Panc1 (cell line): ENCODE measurements at regions not wholly inside any gene's neighbourhood (a gene's known extent, or its start where the extent isn't known, plus 50 kb on each side); places are given as distances from the start of the nearest gene placed in this dataset.
"Not testable (repeated sequence)": the region's sequence is repeated elsewhere in the genome, so short reads cannot be mapped to it uniquely, and the experiment has no call there.

Source experiments
- ATAC-seq: fragments of 200-7000 bp; cut with Tn5 transposase; 2 replicates; pipeline ENCODE4 v1.9.1; 2020; ENCODE audit warnings: mild to moderate bottlenecking, moderate library complexity
- BruUV-seq: library from RNA; stranded (reverse); fragments of 400-500 nt; replicated peaks from 2 replicates; lab custom pipeline; 2021; lab: Mats Ljungman, UMichigan
- CTCF ChIA-PET: fragments of 300-600 bp; sonication (Branson Sonifier 250); formaldehyde crosslinking; loops from one replicate; lab custom pipeline; 2022; ENCODE audit warnings: antibody characterized with exemption; lab: Charles Lee
- POLR2A ChIA-PET: fragments of 300-600 bp; sonication (Branson Sonifier 250); formaldehyde crosslinking; loops from one replicate; lab custom pipeline; 2022; ENCODE audit warnings: antibody characterized with exemption; lab: Charles Lee
- DNase-seq: peaks from one replicate; pipeline ENCODE4 v3.0.0-alpha.2; 2010; ENCODE audit warnings: low read depth, low spot score
- H3K27ac ChIP-seq: 2 replicates; pipeline ENCODE4 v1.5.1; 2011; ENCODE audit warnings: mild to moderate bottlenecking, low read length, inconsistent platforms
- H3K27me3 ChIP-seq: fragments of 200-500 bp; sonication (Bioruptor generic); 2 replicates; pipeline ENCODE4 v1.6.0; 2014; ENCODE audit warnings: low read length, inconsistent platforms; ENCODE audit not compliant: control insufficient read depth, insufficient read depth
- H3K36me3 ChIP-seq: fragments of 200-500 bp; sonication (Bioruptor generic); 2 replicates; pipeline ENCODE4 v1.5.1; 2014; ENCODE audit warnings: inconsistent platforms, mild to moderate bottlenecking, low read length, moderate library complexity; ENCODE audit not compliant: control insufficient read depth, insufficient read depth
- H3K4me1 ChIP-seq: 2 replicates; pipeline ENCODE4 v1.5.1; 2011; ENCODE audit warnings: inconsistent platforms, mild to moderate bottlenecking, low read length, moderate library complexity; ENCODE audit not compliant: control insufficient read depth, insufficient read depth
- H3K4me3 ChIP-seq, 2 experiments: 2 replicates each; pipeline ENCODE4 v1.5.1; 2011 to 2012; ENCODE audit warnings: low read depth in 2 of 2, low read length in 2 of 2, mild to moderate bottlenecking in 2 of 2, inconsistent platforms in 1 of 2, moderate library complexity in 1 of 2
- H3K9me3 ChIP-seq: fragments of 200-500 bp; sonication (Bioruptor generic); 2 replicates; pipeline ENCODE4 v1.5.1; 2014; ENCODE audit warnings: low read depth, mild to moderate bottlenecking, inconsistent platforms, low read length, moderate library complexity; ENCODE audit not compliant: control insufficient read depth, insufficient read depth
- CTCF ChIP-seq: fragments of 450-650 bp; IDR thresholded peaks from 2 replicates; pipeline ENCODE4 v1.5.1; 2017; ENCODE audit warnings: mild to moderate bottlenecking
- POLR2AphosphoS5 ChIP-seq: IDR thresholded peaks from 2 replicates; pipeline ENCODE4 v1.6.1; 2012; ENCODE audit warnings: mild to moderate bottlenecking, low read depth, low read length, moderate library complexity
- SIN3A ChIP-seq: IDR thresholded peaks from 2 replicates; pipeline ENCODE4 v1.6.1; 2012; ENCODE audit warnings: low read depth, mild to moderate bottlenecking, low read length, moderate library complexity, borderline replicate concordance; ENCODE audit not compliant: insufficient read depth
- TCF7L2 ChIP-seq: IDR thresholded peaks from 2 replicates; pipeline ENCODE4 v1.6.1; 2011; ENCODE audit warnings: mild to moderate bottlenecking, low read depth, low read length, inconsistent platforms
- in situ Hi-C: cut with HindIII; loops from 2 replicates; pipeline ENCODE4 v1.10.0; 2016; ENCODE audit warnings: low sequenced_read_pairs, low pct_unique_long_range_greater_than_20kb
- intact Hi-C: fragments of 100-400 bp; cut with micrococcal nuclease; formaldehyde crosslinking; loops from one replicate; pipeline ENCODE4 v1.10.0; 2022; ENCODE audit not compliant: unreplicated experiment
- TF ChIP-seq, protein P1 (sequence below), 2 experiments: IDR thresholded peaks; 2 replicates each; pipeline ENCODE4 v1.6.1; 2011 to 2012; ENCODE audit warnings: low read depth in 2 of 2, control low read depth in 1 of 2, low read length in 1 of 2, mild to moderate bottlenecking in 1 of 2, moderate library complexity in 1 of 2; ENCODE audit not compliant: insufficient read depth in 1 of 2

- TF ChIP-seq CTCF = no peak
- Histone ChIP-seq H3K36me3 (no peaks in the 10 kb centered on the region), H3K4me3 (no peak overlapping the region), H3K4me1 (no peaks in the 10 kb centered on the region), H3K27ac (no peak overlapping the region), H3K27me3 (no peaks in the 10 kb centered on the region), H3K9me3 (no peaks in the 10 kb centered on the region)
- in situ Hi-C loops (no loop called here), intact Hi-C loops (no loop called here)
- CTCF ChIA-PET = no interaction called here
- DNase-seq (no peak), ATAC-seq (no peak)
- BruUV-seq = no TSS peak
- POLR2A ChIA-PET = no interaction called here
Observed at GRCh38 chr6:86148586-86148985, 505.9 kb upstream of the SYNCRIP start.

GRCh38 chr6:86147859-86148258 lies 505.2 kb upstream of the SYNCRIP start:
- no peaks in the 10 kb centered on the region for H3K9me3 ChIP-seq
- H3K36me3 ChIP-seq = no peaks in the 10 kb centered on the region
- POLR2A ChIA-PET = no interaction called here
- in situ Hi-C loops (no loop called here), intact Hi-C loops (no loop called here)
- H3K27me3 ChIP-seq = no peaks in the 10 kb centered on the region
- TF ChIP-seq TCF7L2 = no peak
- no peak for DNase-seq
- no peaks in the 10 kb centered on the region for H3K4me1 ChIP-seq
- BruUV-seq = no TSS peak
- CTCF ChIA-PET = no interaction called here
- ATAC-seq = no peak
- no peak overlapping the region for H3K27ac ChIP-seq
- no peak overlapping the region for H3K4me3 ChIP-seq

DNA sequence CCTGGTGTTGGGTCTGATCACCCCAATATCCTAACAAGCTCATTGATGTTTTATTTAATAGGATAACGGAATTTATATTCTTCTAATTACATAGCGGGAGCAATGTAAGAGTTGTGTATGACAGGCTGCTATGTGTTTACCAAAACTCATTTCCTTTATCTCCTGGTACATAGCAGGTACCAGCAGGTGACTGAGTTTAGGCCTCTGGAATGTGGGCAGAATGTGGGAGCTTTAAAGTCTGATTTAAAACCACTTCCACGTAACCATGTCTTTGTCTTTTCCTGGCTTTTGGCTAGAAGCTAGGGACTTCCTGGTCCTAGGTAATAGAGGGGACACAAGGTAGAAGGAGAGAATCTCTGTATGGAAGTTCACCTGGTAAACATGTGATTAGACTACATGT lies 504.6 kb upstream of the SYNCRIP start:
- no peak for DNase-seq
- TF ChIP-seq CTCF (no peak), TCF7L2 (no peak), SIN3A (no peak), POLR2AphosphoS5 (no peak)
- TF ChIP-seq, protein P1, sequence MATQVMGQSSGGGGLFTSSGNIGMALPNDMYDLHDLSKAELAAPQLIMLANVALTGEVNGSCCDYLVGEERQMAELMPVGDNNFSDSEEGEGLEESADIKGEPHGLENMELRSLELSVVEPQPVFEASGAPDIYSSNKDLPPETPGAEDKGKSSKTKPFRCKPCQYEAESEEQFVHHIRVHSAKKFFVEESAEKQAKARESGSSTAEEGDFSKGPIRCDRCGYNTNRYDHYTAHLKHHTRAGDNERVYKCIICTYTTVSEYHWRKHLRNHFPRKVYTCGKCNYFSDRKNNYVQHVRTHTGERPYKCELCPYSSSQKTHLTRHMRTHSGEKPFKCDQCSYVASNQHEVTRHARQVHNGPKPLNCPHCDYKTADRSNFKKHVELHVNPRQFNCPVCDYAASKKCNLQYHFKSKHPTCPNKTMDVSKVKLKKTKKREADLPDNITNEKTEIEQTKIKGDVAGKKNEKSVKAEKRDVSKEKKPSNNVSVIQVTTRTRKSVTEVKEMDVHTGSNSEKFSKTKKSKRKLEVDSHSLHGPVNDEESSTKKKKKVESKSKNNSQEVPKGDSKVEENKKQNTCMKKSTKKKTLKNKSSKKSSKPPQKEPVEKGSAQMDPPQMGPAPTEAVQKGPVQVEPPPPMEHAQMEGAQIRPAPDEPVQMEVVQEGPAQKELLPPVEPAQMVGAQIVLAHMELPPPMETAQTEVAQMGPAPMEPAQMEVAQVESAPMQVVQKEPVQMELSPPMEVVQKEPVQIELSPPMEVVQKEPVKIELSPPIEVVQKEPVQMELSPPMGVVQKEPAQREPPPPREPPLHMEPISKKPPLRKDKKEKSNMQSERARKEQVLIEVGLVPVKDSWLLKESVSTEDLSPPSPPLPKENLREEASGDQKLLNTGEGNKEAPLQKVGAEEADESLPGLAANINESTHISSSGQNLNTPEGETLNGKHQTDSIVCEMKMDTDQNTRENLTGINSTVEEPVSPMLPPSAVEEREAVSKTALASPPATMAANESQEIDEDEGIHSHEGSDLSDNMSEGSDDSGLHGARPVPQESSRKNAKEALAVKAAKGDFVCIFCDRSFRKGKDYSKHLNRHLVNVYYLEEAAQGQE (IDR thresholded peaks at IDR 0.05; ENCODE audit: insufficient read depth in 1 of 2, low read depth in 2 of 2, low read length in 1 of 2) = no peak
- no peak for ATAC-seq
- POLR2A ChIA-PET = no interaction called here
- Histone ChIP-seq H3K9me3 (no peaks in the 10 kb centered on the region), H3K4me3 (no peak overlapping the region), H3K27me3 (no peaks in the 10 kb centered on the region), H3K4me1 (no peaks in the 10 kb centered on the region), H3K27ac (no peak overlapping the region), H3K36me3 (no peaks in the 10 kb centered on the region)
- no TSS peak for BruUV-seq
- in situ Hi-C loops (no loop called here), intact Hi-C loops (no loop called here)
- CTCF ChIA-PET = no interaction called here

DNA sequence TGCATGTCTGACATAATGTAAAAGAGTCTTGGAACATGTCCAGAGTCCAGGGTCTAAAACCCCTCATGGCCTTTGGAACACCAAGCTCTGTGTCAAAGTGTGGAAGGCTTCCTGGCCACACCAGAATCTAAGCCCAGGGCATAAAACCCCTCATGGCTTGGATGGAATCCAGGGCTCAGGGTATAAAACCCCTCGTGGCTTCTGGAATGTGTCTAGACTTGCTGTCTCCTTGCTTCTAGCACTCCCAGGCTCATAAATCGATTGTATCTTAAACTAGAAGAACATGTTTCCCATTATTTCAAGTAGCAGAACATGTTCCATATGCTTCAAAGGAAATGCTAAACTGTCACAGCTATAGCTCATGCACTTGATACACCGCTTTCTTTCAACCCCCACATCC lies 504.1 kb upstream of the SYNCRIP start:
- POLR2A ChIA-PET, intact Hi-C loops, H3K4me1 ChIP-seq: not testable (repeated sequence)

More for the DNA sequence above, 504.1 kb upstream of the SYNCRIP start:
- H3K36me3 ChIP-seq, DNase-seq, H3K27ac ChIP-seq, ATAC-seq, CTCF ChIA-PET, H3K9me3 ChIP-seq, in situ Hi-C loops, BruUV-seq, H3K27me3 ChIP-seq, H3K4me3 ChIP-seq: not testable (repeated sequence)
